ENCODE measurements at regions not wholly inside any gene's neighbourhood (a gene's known extent, or its start where the extent isn't known, plus 50 kb on each side); places are given as distances from the start of the nearest gene placed in this dataset.

DNA sequence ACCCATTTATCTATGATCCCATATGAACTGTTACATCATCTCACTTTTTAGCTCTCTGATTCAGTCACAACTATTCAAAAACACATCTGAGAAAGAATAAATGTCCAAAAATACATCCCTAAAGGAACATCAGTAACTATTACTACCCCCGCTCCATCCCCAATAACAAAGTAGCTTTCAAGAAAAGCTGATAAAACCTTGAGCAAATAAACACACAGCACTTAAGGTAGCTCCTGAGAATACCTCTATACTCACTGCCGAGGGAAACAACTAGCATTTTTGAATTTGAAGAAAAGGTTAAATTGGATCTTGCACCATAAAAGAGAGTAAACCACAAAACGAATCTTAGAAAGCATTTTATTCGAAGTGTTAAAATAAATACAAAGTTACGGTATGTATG lies 63.4 kb downstream of the PMAIP1 start:
- TF ChIP-seq, protein P1, sequence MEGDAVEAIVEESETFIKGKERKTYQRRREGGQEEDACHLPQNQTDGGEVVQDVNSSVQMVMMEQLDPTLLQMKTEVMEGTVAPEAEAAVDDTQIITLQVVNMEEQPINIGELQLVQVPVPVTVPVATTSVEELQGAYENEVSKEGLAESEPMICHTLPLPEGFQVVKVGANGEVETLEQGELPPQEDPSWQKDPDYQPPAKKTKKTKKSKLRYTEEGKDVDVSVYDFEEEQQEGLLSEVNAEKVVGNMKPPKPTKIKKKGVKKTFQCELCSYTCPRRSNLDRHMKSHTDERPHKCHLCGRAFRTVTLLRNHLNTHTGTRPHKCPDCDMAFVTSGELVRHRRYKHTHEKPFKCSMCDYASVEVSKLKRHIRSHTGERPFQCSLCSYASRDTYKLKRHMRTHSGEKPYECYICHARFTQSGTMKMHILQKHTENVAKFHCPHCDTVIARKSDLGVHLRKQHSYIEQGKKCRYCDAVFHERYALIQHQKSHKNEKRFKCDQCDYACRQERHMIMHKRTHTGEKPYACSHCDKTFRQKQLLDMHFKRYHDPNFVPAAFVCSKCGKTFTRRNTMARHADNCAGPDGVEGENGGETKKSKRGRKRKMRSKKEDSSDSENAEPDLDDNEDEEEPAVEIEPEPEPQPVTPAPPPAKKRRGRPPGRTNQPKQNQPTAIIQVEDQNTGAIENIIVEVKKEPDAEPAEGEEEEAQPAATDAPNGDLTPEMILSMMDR (IDR thresholded peaks at IDR 0.05), result no peak
- TF ChIP-seq POLR2A (IDR thresholded peaks at IDR 0.05) (no peak), EP300 (IDR thresholded peaks at IDR 0.05) (no peak)

Data from tibial nerve (tissue), 4 donors.